WTC11 (cell line): ENCODE measurements at regions not wholly inside any gene's neighbourhood (a gene's known extent, or its start where the extent isn't known, plus 50 kb on each side); places are given as distances from the start of the nearest gene placed in this dataset.

Source experiments
- ATAC-seq: fragments of 200-7000 bp; cut with Tn5 transposase; 2 replicates; pipeline ENCODE4 v1.10.0; 2021; ENCODE audit warnings: mild to moderate bottlenecking, moderate library complexity
- CTCF ChIA-PET: fragments of 300-600 bp; sonication (Branson Sonifier 250); formaldehyde crosslinking; loops from one replicate; lab custom pipeline; 2021; ENCODE audit warnings: antibody characterized with exemption; lab: Charles Lee
- POLR2A ChIA-PET: fragments of 350-600 bp; sonication (Branson Sonifier 250); formaldehyde crosslinking; loops from one replicate; lab custom pipeline; 2021; ENCODE audit warnings: antibody characterized with exemption; lab: Charles Lee
- DNase-seq: peaks from one replicate; pipeline ENCODE4 v3.0.0; 2021; ENCODE audit warnings: low spot score
- H3K27ac Mint-ChIP-seq: 2 replicates; pipeline ENCODE4 v1.8.0; 2021; ENCODE audit warnings: mixed read lengths
- H3K27me3 Mint-ChIP-seq: 2 replicates; pipeline ENCODE4 v1.8.0; 2021; ENCODE audit warnings: low read depth, mild to moderate bottlenecking, moderate library complexity, mixed read lengths
- H3K36me3 Mint-ChIP-seq: 2 replicates; pipeline ENCODE4 v1.8.0; 2021; ENCODE audit warnings: mixed read lengths
- H3K4me1 Mint-ChIP-seq: 2 replicates; pipeline ENCODE4 v1.8.0; 2022; ENCODE audit warnings: mixed read lengths
- H3K4me3 Mint-ChIP-seq: 2 replicates; pipeline ENCODE4 v1.8.0; 2021; ENCODE audit warnings: mild to moderate bottlenecking, moderate library complexity, mixed read lengths
- H3K9me3 Mint-ChIP-seq: 2 replicates; pipeline ENCODE4 v1.8.0; 2021; ENCODE audit warnings: mixed read lengths
- GRHL2 ChIP-seq: fragments of 250-450 bp; sonication (Bioruptor Pico); IDR thresholded peaks from 2 replicates; pipeline ENCODE4 v1.8.0; 2022; ENCODE audit warnings: mild to moderate bottlenecking, moderate library complexity; ENCODE audit not compliant: insufficient replicate concordance, severe bottlenecking
- IRF2 ChIP-seq: sonication (generic); formaldehyde crosslinking; IDR thresholded peaks from 2 replicates; pipeline ENCODE4 v1.8.0; 2022; ENCODE audit warnings: low read depth, missing genetic modification reagents, borderline replicate concordance
- JUN ChIP-seq: sonication (generic); formaldehyde crosslinking; IDR thresholded peaks from 2 replicates; pipeline ENCODE4 v1.8.0; 2023; ENCODE audit warnings: mild to moderate bottlenecking, missing genetic modification reagents
- MXD4 ChIP-seq: fragments of 250-450 bp; sonication (Bioruptor Pico); IDR thresholded peaks from 2 replicates; pipeline ENCODE4 v1.8.0; 2021; ENCODE audit warnings: mild to moderate bottlenecking, moderate library complexity, borderline replicate concordance
- NFE2L1 ChIP-seq: sonication (generic); formaldehyde crosslinking; IDR thresholded peaks from 2 replicates; pipeline ENCODE4 v1.8.1; 2023; ENCODE audit warnings: missing genetic modification reagents
- NR1H2 ChIP-seq: sonication (generic); formaldehyde crosslinking; IDR thresholded peaks from 2 replicates; pipeline ENCODE4 v1.9.0; 2021; ENCODE audit warnings: mild to moderate bottlenecking, moderate library complexity, missing genetic modification reagents
- PRRX2 ChIP-seq: fragments of 250-450 bp; sonication (Bioruptor Pico); IDR thresholded peaks from 2 replicates; pipeline ENCODE4 v1.8.0; 2021; ENCODE audit warnings: mild to moderate bottlenecking
- TEAD4 ChIP-seq: sonication (generic); formaldehyde crosslinking; IDR thresholded peaks from 2 replicates; pipeline ENCODE4 v1.8.0; 2022; ENCODE audit warnings: mild to moderate bottlenecking, missing genetic modification reagents
- ZNF138 ChIP-seq: sonication (generic); formaldehyde crosslinking; conservative IDR thresholded peaks from 2 replicates; pipeline ENCODE4 v1.8.1; 2022; ENCODE audit warnings: mild to moderate bottlenecking, moderate library complexity, missing genetic modification reagents
- ZNF232 ChIP-seq: sonication (generic); formaldehyde crosslinking; IDR thresholded peaks from 2 replicates; pipeline ENCODE4 v1.8.0; 2022; ENCODE audit warnings: mild to moderate bottlenecking, missing genetic modification reagents
- ZNF396 ChIP-seq: fragments of 250-450 bp; sonication (Bioruptor Pico); IDR thresholded peaks from 2 replicates; pipeline ENCODE4 v1.8.0; 2021; ENCODE audit warnings: mild to moderate bottlenecking, moderate library complexity, borderline replicate concordance
- ZNF671 ChIP-seq: fragments of 250-450 bp; sonication (Bioruptor Pico); IDR thresholded peaks from 2 replicates; pipeline ENCODE4 v1.8.0; 2021; ENCODE audit warnings: mild to moderate bottlenecking
- TF ChIP-seq, protein P1 (sequence below): sonication (generic); formaldehyde crosslinking; IDR thresholded peaks from 2 replicates; pipeline ENCODE4 v1.8.1; 2023; ENCODE audit warnings: mild to moderate bottlenecking, missing genetic modification reagents, borderline replicate concordance
- TF ChIP-seq, protein P2 (sequence below): sonication (generic); formaldehyde crosslinking; conservative IDR thresholded peaks from 2 replicates; pipeline ENCODE4 v1.8.1; 2022; ENCODE audit warnings: mild to moderate bottlenecking, missing genetic modification reagents
- TF ChIP-seq, protein P3 (sequence below): sonication (generic); formaldehyde crosslinking; IDR thresholded peaks from 2 replicates; pipeline ENCODE4 v1.8.1; 2022; ENCODE audit warnings: low read depth, mild to moderate bottlenecking, moderate library complexity, missing genetic modification reagents, borderline replicate concordance
- TF ChIP-seq, protein P4 (sequence below): fragments of 250-450 bp; sonication (Bioruptor Pico); conservative IDR thresholded peaks from 2 replicates; pipeline ENCODE4 v1.9.0; 2021; ENCODE audit warnings: mild to moderate bottlenecking
- TF ChIP-seq, protein P5 (sequence below): sonication (generic); formaldehyde crosslinking; IDR thresholded peaks from 2 replicates; pipeline ENCODE4 v1.8.0; 2023; ENCODE audit warnings: missing genetic modification reagents, mild to moderate bottlenecking, borderline replicate concordance

DNA sequence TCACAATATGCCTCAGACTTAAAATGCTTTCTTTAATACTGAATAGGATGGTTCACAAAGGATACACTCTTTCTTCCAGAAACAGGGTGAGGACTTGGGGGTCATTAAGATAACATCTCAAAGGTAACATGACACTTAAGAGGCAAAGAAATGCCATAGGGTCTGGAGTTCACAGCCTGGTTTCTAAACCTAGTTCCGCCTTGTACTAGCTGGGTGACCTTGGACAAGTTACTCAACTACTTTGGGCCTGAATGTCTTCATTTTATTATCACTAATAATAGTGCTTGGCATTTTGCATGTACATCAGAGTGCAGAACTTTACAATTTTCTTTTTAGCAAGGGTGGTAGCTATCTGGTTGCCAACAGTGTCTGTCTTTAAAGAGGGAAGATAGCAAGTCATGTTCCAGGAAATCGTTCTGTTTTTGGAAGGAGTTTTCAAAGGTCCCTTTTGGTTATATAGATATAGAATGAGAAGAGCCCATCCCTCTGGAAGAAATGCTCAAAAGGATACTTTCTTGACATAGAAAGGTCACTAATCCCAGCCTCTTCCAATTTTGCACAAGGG lies 257.8 kb downstream of the NUAK1 start:
- ChIA-PET POLR2A (no interaction called here), CTCF (no interaction called here)
- H3K4me3 Mint-ChIP-seq: no peak overlapping the region
- H3K36me3 Mint-ChIP-seq: no peaks in the 10 kb centered on the region; the same call in 1 of the 2 replicates
- H3K4me1 Mint-ChIP-seq: no peaks in the 10 kb centered on the region
- H3K9me3 Mint-ChIP-seq: peaks cover 9% of the 10 kb centered on the region
- no peak overlapping the region for H3K27ac Mint-ChIP-seq
- no peaks in the 10 kb centered on the region for H3K27me3 Mint-ChIP-seq
- TF ChIP-seq TEAD4 (no peak), NFE2L1 (CRISPR knock-in tag) (no peak)
- TF ChIP-seq, protein P1, sequence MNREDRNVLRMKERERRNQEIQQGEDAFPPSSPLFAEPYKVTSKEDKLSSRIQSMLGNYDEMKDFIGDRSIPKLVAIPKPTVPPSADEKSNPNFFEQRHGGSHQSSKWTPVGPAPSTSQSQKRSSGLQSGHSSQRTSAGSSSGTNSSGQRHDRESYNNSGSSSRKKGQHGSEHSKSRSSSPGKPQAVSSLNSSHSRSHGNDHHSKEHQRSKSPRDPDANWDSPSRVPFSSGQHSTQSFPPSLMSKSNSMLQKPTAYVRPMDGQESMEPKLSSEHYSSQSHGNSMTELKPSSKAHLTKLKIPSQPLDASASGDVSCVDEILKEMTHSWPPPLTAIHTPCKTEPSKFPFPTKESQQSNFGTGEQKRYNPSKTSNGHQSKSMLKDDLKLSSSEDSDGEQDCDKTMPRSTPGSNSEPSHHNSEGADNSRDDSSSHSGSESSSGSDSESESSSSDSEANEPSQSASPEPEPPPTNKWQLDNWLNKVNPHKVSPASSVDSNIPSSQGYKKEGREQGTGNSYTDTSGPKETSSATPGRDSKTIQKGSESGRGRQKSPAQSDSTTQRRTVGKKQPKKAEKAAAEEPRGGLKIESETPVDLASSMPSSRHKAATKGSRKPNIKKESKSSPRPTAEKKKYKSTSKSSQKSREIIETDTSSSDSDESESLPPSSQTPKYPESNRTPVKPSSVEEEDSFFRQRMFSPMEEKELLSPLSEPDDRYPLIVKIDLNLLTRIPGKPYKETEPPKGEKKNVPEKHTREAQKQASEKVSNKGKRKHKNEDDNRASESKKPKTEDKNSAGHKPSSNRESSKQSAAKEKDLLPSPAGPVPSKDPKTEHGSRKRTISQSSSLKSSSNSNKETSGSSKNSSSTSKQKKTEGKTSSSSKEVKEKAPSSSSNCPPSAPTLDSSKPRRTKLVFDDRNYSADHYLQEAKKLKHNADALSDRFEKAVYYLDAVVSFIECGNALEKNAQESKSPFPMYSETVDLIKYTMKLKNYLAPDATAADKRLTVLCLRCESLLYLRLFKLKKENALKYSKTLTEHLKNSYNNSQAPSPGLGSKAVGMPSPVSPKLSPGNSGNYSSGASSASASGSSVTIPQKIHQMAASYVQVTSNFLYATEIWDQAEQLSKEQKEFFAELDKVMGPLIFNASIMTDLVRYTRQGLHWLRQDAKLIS: no peak
- TF ChIP-seq, protein P2, sequence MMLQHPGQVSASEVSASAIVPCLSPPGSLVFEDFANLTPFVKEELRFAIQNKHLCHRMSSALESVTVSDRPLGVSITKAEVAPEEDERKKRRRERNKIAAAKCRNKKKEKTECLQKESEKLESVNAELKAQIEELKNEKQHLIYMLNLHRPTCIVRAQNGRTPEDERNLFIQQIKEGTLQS (CRISPR knock-in tag): no peak
- DNase-seq (no peak), ATAC-seq (no peak)

DNA sequence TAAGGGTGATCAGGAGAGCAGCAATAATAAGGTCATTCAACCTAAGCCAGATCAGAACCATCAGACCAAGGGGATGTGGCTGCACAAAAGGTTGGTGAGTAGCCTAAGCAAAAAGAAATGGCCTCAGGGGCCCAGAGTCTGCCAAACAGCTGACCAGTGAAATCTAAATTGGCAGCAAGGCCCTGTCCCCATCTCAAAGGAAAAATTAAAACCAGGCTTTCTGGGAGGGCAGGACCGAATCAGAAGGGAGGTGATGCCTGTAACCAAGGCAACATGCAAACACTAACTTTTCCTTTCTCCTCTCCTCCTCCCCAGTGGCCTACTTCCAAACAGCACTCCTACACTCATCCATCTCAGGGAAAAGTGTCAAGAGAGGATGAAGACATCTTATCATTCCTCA lies 256.4 kb downstream of the NUAK1 start:
- POLR2A ChIA-PET: no interaction called here
- no peak for TF ChIP-seq ZNF232 (CRISPR knock-in tag)
- TF ChIP-seq, protein P3, sequence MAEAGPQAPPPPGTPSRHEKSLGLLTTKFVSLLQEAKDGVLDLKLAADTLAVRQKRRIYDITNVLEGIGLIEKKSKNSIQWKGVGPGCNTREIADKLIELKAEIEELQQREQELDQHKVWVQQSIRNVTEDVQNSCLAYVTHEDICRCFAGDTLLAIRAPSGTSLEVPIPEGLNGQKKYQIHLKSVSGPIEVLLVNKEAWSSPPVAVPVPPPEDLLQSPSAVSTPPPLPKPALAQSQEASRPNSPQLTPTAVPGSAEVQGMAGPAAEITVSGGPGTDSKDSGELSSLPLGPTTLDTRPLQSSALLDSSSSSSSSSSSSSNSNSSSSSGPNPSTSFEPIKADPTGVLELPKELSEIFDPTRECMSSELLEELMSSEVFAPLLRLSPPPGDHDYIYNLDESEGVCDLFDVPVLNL (CRISPR knock-in tag): no peak
- no peak for TF ChIP-seq NR1H2 (CRISPR knock-in tag)
- no peak for TF ChIP-seq IRF2 (CRISPR knock-in tag)
- TF ChIP-seq NFE2L1 (CRISPR knock-in tag): no peak
- TF ChIP-seq, protein P4, sequence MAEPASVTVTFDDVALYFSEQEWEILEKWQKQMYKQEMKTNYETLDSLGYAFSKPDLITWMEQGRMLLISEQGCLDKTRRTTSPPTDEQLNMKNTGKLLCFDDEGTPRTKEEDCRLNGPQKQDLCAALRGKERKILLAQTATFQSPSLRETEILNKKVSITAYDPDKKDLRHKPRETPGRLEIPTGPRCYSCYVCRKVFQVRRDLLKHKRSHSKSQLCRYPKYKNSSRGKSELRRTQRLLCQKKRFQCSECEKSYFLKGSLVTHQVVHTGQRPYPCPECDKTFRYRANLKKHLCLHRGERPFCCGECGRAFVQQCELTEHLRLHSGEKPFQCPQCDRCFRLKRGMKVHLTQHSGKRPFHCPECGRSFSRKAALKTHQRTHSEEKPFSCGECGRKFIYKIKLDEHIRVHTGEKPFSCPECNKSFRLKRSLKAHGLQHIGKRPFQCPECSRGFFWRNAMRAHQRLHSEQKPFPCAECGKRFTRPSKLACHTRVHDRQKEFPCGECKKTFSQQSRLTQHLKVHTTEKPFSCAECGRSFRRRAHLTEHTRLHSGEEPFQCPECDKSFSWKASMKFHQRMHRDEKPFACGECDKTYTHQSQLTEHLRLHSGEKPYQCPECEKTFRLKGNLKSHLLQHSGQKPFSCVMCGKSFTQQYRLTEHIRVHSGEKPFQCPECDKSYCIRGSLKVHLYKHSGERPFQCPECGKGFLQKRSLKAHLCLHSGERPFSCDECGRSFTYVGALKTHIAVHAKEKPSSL (CRISPR knock-in tag): no peak
- TF ChIP-seq MXD4 (CRISPR knock-in tag): no peak
- no peak for TF ChIP-seq JUN (CRISPR knock-in tag)
- TF ChIP-seq, protein P5, sequence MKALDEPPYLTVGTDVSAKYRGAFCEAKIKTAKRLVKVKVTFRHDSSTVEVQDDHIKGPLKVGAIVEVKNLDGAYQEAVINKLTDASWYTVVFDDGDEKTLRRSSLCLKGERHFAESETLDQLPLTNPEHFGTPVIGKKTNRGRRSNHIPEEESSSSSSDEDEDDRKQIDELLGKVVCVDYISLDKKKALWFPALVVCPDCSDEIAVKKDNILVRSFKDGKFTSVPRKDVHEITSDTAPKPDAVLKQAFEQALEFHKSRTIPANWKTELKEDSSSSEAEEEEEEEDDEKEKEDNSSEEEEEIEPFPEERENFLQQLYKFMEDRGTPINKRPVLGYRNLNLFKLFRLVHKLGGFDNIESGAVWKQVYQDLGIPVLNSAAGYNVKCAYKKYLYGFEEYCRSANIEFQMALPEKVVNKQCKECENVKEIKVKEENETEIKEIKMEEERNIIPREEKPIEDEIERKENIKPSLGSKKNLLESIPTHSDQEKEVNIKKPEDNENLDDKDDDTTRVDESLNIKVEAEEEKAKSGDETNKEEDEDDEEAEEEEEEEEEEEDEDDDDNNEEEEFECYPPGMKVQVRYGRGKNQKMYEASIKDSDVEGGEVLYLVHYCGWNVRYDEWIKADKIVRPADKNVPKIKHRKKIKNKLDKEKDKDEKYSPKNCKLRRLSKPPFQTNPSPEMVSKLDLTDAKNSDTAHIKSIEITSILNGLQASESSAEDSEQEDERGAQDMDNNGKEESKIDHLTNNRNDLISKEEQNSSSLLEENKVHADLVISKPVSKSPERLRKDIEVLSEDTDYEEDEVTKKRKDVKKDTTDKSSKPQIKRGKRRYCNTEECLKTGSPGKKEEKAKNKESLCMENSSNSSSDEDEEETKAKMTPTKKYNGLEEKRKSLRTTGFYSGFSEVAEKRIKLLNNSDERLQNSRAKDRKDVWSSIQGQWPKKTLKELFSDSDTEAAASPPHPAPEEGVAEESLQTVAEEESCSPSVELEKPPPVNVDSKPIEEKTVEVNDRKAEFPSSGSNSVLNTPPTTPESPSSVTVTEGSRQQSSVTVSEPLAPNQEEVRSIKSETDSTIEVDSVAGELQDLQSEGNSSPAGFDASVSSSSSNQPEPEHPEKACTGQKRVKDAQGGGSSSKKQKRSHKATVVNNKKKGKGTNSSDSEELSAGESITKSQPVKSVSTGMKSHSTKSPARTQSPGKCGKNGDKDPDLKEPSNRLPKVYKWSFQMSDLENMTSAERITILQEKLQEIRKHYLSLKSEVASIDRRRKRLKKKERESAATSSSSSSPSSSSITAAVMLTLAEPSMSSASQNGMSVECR (CRISPR knock-in tag): no peak
- TF ChIP-seq, protein P1: no peak
- TF ChIP-seq ZNF138: no peak
- TF ChIP-seq PRRX2 (CRISPR knock-in tag): no peak
- no peak for TF ChIP-seq GRHL2 (CRISPR knock-in tag)
- no peak for TF ChIP-seq ZNF396 (CRISPR knock-in tag)
- no peak for TF ChIP-seq ZNF671 (CRISPR knock-in tag)
- CTCF ChIA-PET: interaction anchor here (1.1 kb wide), 1 partner anchor 254 kb away, joined by 3 read pairs; no protein-coding TSS in a partner anchor
- DNase-seq: no peak
- no peaks in the 10 kb centered on the region for H3K27me3 Mint-ChIP-seq
- H3K27ac Mint-ChIP-seq: no peak overlapping the region
- H3K9me3 Mint-ChIP-seq: peaks cover 9% of the 10 kb centered on the region
- H3K36me3 Mint-ChIP-seq: no peaks in the 10 kb centered on the region; the same call in 1 of the 2 replicates
- ATAC-seq: peak; percentile 65
- peaks cover 10% of the 10 kb centered on the region for H3K4me1 Mint-ChIP-seq
- H3K4me3 Mint-ChIP-seq: no peak overlapping the region
